ENCODE measurements at regions not wholly inside any gene's neighbourhood (a gene's known extent, or its start where the extent isn't known, plus 50 kb on each side); places are given as distances from the start of the nearest gene placed in this dataset.
"Not testable (repeated sequence)": the region's sequence is repeated elsewhere in the genome, so short reads cannot be mapped to it uniquely, and the experiment has no call there.

GRCh38 chr22:10741210-10741609, 4786.8 kb upstream of the OR11H1 start:
- Mint-ChIP-seq H3K4me3 (no peak overlapping the region), H3K9me3 (ENCODE audit: low read depth) (peaks cover 44% of the 10 kb centered on the region), H3K27ac (no peak overlapping the region), H3K27me3 (no peaks in the 10 kb centered on the region), H3K4me1 (no peaks in the 10 kb centered on the region), H3K36me3 (ENCODE audit: low read depth) (peaks cover 9% of the 10 kb centered on the region)
- ChIA-PET CTCF (no interaction called here), POLR2A (no interaction called here)
- no peak for DNase-seq
- ATAC-seq: no peak
- intact Hi-C loops (cut with DNase I, micrococcal nuclease): no loop called here

- H3K4me1 Mint-ChIP-seq; H3K36me3 Mint-ChIP-seq (ENCODE audit: low read depth); CTCF ChIA-PET; POLR2A ChIA-PET; H3K4me3 Mint-ChIP-seq; ATAC-seq; intact Hi-C loops (cut with DNase I, micrococcal nuclease); H3K27me3 Mint-ChIP-seq; H3K27ac Mint-ChIP-seq; DNase-seq: not testable (repeated sequence)
- H3K9me3 Mint-ChIP-seq (ENCODE audit: low read depth): peaks cover 50% of the 10 kb centered on the region
Observed at GRCh38 chr22:10741776-10742630, 4786.0 kb upstream of the OR11H1 start.

GRCh38 chr22:10746382-10746781, 4781.6 kb upstream of the OR11H1 start:
- POLR2A ChIA-PET; H3K36me3 Mint-ChIP-seq (ENCODE audit: low read depth); H3K4me1 Mint-ChIP-seq; intact Hi-C loops (cut with DNase I, micrococcal nuclease); H3K27ac Mint-ChIP-seq; ATAC-seq; CTCF ChIA-PET; H3K27me3 Mint-ChIP-seq; H3K4me3 Mint-ChIP-seq; DNase-seq: not testable (repeated sequence)
- H3K9me3 Mint-ChIP-seq (ENCODE audit: low read depth): peaks cover 35% of the 10 kb centered on the region

- H3K27me3 Mint-ChIP-seq; H3K36me3 Mint-ChIP-seq (ENCODE audit: low read depth); DNase-seq; H3K4me3 Mint-ChIP-seq; intact Hi-C loops (cut with DNase I, micrococcal nuclease); H3K4me1 Mint-ChIP-seq; POLR2A ChIA-PET; ATAC-seq; H3K27ac Mint-ChIP-seq; CTCF ChIA-PET: not testable (repeated sequence)
- peaks cover 37% of the 10 kb centered on the region for H3K9me3 Mint-ChIP-seq (ENCODE audit: low read depth)
Observed at GRCh38 chr22:10747227-10747626, 4780.8 kb upstream of the OR11H1 start.

- POLR2A ChIA-PET; H3K4me3 Mint-ChIP-seq; H3K27me3 Mint-ChIP-seq; H3K27ac Mint-ChIP-seq; H3K36me3 Mint-ChIP-seq (ENCODE audit: low read depth); CTCF ChIA-PET; ATAC-seq; intact Hi-C loops (cut with DNase I, micrococcal nuclease); H3K4me1 Mint-ChIP-seq; DNase-seq: not testable (repeated sequence)
- H3K9me3 Mint-ChIP-seq (ENCODE audit: low read depth): peaks cover 30% of the 10 kb centered on the region
Observed at GRCh38 chr22:10748751-10749150, 4779.2 kb upstream of the OR11H1 start.

- intact Hi-C loops (cut with DNase I, micrococcal nuclease); H3K27me3 Mint-ChIP-seq; ATAC-seq; CTCF ChIA-PET; H3K36me3 Mint-ChIP-seq (ENCODE audit: low read depth); H3K27ac Mint-ChIP-seq; H3K4me3 Mint-ChIP-seq; H3K4me1 Mint-ChIP-seq; DNase-seq; POLR2A ChIA-PET: not testable (repeated sequence)
- H3K9me3 Mint-ChIP-seq (ENCODE audit: low read depth): peaks cover 28% of the 10 kb centered on the region
Observed at GRCh38 chr22:10749423-10749822, 4778.6 kb upstream of the OR11H1 start.

GRCh38 chr22:10753566-10753965, 4774.4 kb upstream of the OR11H1 start:
- ATAC-seq; DNase-seq; H3K4me3 Mint-ChIP-seq; H3K27ac Mint-ChIP-seq; H3K36me3 Mint-ChIP-seq (ENCODE audit: low read depth); H3K27me3 Mint-ChIP-seq; intact Hi-C loops (cut with DNase I, micrococcal nuclease); H3K4me1 Mint-ChIP-seq; CTCF ChIA-PET; POLR2A ChIA-PET: not testable (repeated sequence)
- peaks cover 30% of the 10 kb centered on the region for H3K9me3 Mint-ChIP-seq (ENCODE audit: low read depth)

GRCh38 chr22:10755350-10755749, 4772.6 kb upstream of the OR11H1 start:
- H3K27me3 Mint-ChIP-seq; DNase-seq; intact Hi-C loops (cut with DNase I, micrococcal nuclease); POLR2A ChIA-PET; CTCF ChIA-PET; H3K4me3 Mint-ChIP-seq; H3K4me1 Mint-ChIP-seq; H3K36me3 Mint-ChIP-seq (ENCODE audit: low read depth); ATAC-seq; H3K27ac Mint-ChIP-seq: not testable (repeated sequence)
- H3K9me3 Mint-ChIP-seq (ENCODE audit: low read depth): peaks cover 25% of the 10 kb centered on the region

GRCh38 chr22:10760418-10760817, 4767.6 kb upstream of the OR11H1 start:
- ATAC-seq; CTCF ChIA-PET; H3K27me3 Mint-ChIP-seq; H3K4me3 Mint-ChIP-seq; intact Hi-C loops (cut with DNase I, micrococcal nuclease); H3K27ac Mint-ChIP-seq; H3K36me3 Mint-ChIP-seq (ENCODE audit: low read depth); POLR2A ChIA-PET; DNase-seq; H3K4me1 Mint-ChIP-seq: not testable (repeated sequence)
- H3K9me3 Mint-ChIP-seq (ENCODE audit: low read depth): peaks cover 28% of the 10 kb centered on the region

- H3K4me3 Mint-ChIP-seq; H3K27ac Mint-ChIP-seq; POLR2A ChIA-PET; H3K4me1 Mint-ChIP-seq; DNase-seq; intact Hi-C loops (cut with DNase I, micrococcal nuclease); CTCF ChIA-PET; ATAC-seq; H3K27me3 Mint-ChIP-seq; H3K36me3 Mint-ChIP-seq (ENCODE audit: low read depth): not testable (repeated sequence)
- H3K9me3 Mint-ChIP-seq (ENCODE audit: low read depth): peaks cover 32% of the 10 kb centered on the region
Observed at GRCh38 chr22:10766320-10766719, 4761.7 kb upstream of the OR11H1 start.

- ATAC-seq; POLR2A ChIA-PET; DNase-seq; intact Hi-C loops (cut with DNase I, micrococcal nuclease); H3K4me3 Mint-ChIP-seq; CTCF ChIA-PET; H3K4me1 Mint-ChIP-seq; H3K27ac Mint-ChIP-seq; H3K36me3 Mint-ChIP-seq (ENCODE audit: low read depth); H3K27me3 Mint-ChIP-seq: not testable (repeated sequence)
- H3K9me3 Mint-ChIP-seq (ENCODE audit: low read depth): peaks cover 31% of the 10 kb centered on the region
Observed at GRCh38 chr22:10768875-10769274, 4759.1 kb upstream of the OR11H1 start.

GRCh38 chr22:10771744-10772143, 4756.2 kb upstream of the OR11H1 start:
- H3K27ac Mint-ChIP-seq; CTCF ChIA-PET; H3K27me3 Mint-ChIP-seq; H3K4me3 Mint-ChIP-seq; DNase-seq; ATAC-seq; intact Hi-C loops (cut with DNase I, micrococcal nuclease); POLR2A ChIA-PET; H3K36me3 Mint-ChIP-seq (ENCODE audit: low read depth); H3K4me1 Mint-ChIP-seq: not testable (repeated sequence)
- peaks cover 33% of the 10 kb centered on the region for H3K9me3 Mint-ChIP-seq (ENCODE audit: low read depth)
